ENCODE measurements at regions not wholly inside any gene's neighbourhood (a gene's known extent, or its start where the extent isn't known, plus 50 kb on each side); places are given as distances from the start of the nearest gene placed in this dataset.

DNA sequence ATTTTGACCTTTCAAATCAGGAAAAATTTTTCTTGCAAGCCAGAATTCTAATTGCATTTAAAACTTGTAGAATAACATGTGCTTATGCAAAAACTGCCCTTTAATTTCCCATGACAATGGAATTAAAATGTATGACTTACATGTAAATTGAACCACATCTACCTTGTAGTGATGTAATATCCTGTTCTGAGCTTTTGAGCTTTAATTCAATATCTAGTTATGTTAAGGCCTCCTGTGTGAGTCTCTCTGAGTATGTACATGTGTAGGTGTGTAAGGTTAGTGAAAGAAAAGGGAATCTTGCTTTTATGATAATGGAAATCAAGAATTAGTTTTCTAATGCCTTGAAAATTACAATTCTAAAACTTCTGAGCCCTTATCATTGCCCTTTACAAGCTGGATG, 344.8 kb upstream of the AKR1E2 start:
- TF ChIP-seq, protein P1, sequence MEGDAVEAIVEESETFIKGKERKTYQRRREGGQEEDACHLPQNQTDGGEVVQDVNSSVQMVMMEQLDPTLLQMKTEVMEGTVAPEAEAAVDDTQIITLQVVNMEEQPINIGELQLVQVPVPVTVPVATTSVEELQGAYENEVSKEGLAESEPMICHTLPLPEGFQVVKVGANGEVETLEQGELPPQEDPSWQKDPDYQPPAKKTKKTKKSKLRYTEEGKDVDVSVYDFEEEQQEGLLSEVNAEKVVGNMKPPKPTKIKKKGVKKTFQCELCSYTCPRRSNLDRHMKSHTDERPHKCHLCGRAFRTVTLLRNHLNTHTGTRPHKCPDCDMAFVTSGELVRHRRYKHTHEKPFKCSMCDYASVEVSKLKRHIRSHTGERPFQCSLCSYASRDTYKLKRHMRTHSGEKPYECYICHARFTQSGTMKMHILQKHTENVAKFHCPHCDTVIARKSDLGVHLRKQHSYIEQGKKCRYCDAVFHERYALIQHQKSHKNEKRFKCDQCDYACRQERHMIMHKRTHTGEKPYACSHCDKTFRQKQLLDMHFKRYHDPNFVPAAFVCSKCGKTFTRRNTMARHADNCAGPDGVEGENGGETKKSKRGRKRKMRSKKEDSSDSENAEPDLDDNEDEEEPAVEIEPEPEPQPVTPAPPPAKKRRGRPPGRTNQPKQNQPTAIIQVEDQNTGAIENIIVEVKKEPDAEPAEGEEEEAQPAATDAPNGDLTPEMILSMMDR (optimal IDR thresholded peaks at IDR 0.05 in 1 of 3, IDR thresholded peaks at IDR 0.05 in 1 of 3, conservative IDR thresholded peaks at IDR 0.05 in 1 of 3; ENCODE audit: extremely low read depth in 1 of 3, insufficient read depth in 2 of 3, low read length in 3 of 3), result no peak
- no peak for TF ChIP-seq EZH2 (IDR thresholded peaks at IDR 0.05; ENCODE audit: low read length)

All from keratinocyte (primary cell).